Endothelial cell of umbilical vein (primary cell): ENCODE measurements at regions not wholly inside any gene's neighbourhood (a gene's known extent, or its start where the extent isn't known, plus 50 kb on each side); places are given as distances from the start of the nearest gene placed in this dataset.

Experiments
- BruUV-seq: library from RNA; stranded (reverse); fragments of 400-500 nt; replicated peaks from 2 replicates; lab custom pipeline; 2021; lab: Mats Ljungman, UMichigan
- CTCF ChIA-PET: fragments of 300-600, 350-600 bp; sonication (Branson Sonifier 250); formaldehyde crosslinking; loops from one replicate; lab custom pipeline; 2021; ENCODE audit warnings: antibody characterized with exemption, inconsistent platforms; lab: Charles Lee
- POLR2A ChIA-PET: fragments of 300-600, 350-600 bp; sonication (Branson Sonifier 250); formaldehyde crosslinking; loops from one replicate; lab custom pipeline; 2021; ENCODE audit warnings: antibody characterized with exemption, inconsistent platforms; lab: Charles Lee
- DNase-seq: peaks from one replicate; pipeline ENCODE4 v3.0.0-alpha.2; 2011; ENCODE audit warnings: low read depth, low spot score
- FAIRE-seq: peaks from 2 replicates; lab custom pipeline; 2011; peaks lifted over from hg19 to GRCh38; lab: Jason Lieb, UNC
- H2AFZ ChIP-seq: 2 replicates; pipeline ENCODE4 v1.6.0; 2012; ENCODE audit warnings: low read depth, low read length, control low read depth, inconsistent platforms
- H3K27ac ChIP-seq: 2 replicates; pipeline ENCODE4 v1.5.1; 2011; ENCODE audit warnings: low read depth, mild to moderate bottlenecking, control low read depth, low read length, moderate library complexity; ENCODE audit not compliant: insufficient read depth
- H3K27me3 ChIP-seq, 2 experiments: 2 replicates each; pipeline versions ENCODE4 v1.6.0 to v1.6.1; 2011; ENCODE audit warnings: low read length in 2 of 2, mixed read lengths in 1 of 2; ENCODE audit not compliant: control insufficient read depth in 2 of 2, insufficient read depth in 2 of 2
- H3K36me3 ChIP-seq, 2 experiments: 2 replicates in 1 of 2; 3 replicates in 1 of 2; pipeline ENCODE4 v1.5.1; 2011; ENCODE audit warnings: low read length in 2 of 2, mild to moderate bottlenecking in 1 of 2, moderate library complexity in 1 of 2; ENCODE audit not compliant: control insufficient read depth in 2 of 2, insufficient read depth in 2 of 2; ENCODE audit errors: extremely low read depth in 1 of 2
- H3K4me1 ChIP-seq: 3 replicates; pipeline ENCODE4 v1.5.1; 2011; ENCODE audit warnings: mild to moderate bottlenecking, low read length; ENCODE audit not compliant: control insufficient read depth, insufficient read depth; ENCODE audit errors: extremely low read depth
- H3K4me2 ChIP-seq: 2 replicates; pipeline ENCODE4 v1.6.1; 2011; ENCODE audit warnings: low read length, control low read depth, mixed read lengths; ENCODE audit not compliant: insufficient read depth
- H3K4me3 ChIP-seq, 3 experiments: fragments of 200-600 bp in 1 of 3; sonication (generic), shearing (Covaris generic) in 1 of 3; replicated peaks in 1 of 3; 2 replicates each; pipeline ENCODE4 v1.5.1; 2011 to 2016; ENCODE audit warnings: control low read depth in 3 of 3, low read length in 3 of 3, mild to moderate bottlenecking in 2 of 3, inconsistent platforms in 1 of 3, low read depth in 1 of 3, moderate library complexity in 1 of 3; ENCODE audit not compliant: insufficient read depth in 1 of 3
- H3K79me2 ChIP-seq: 2 replicates; pipeline ENCODE4 v1.6.0; 2012; ENCODE audit warnings: low read length, inconsistent platforms; ENCODE audit not compliant: control insufficient read depth, insufficient read depth
- H3K9ac ChIP-seq: replicated peaks from 2 replicates; pipeline ENCODE3; 2011; ENCODE audit warnings: low read length, control low read depth; ENCODE audit not compliant: insufficient read depth; ENCODE audit errors: extremely low read depth
- H3K9me1 ChIP-seq: replicated peaks from 3 replicates; pipeline ENCODE4 v1.6.0; 2011; ENCODE audit warnings: mild to moderate bottlenecking, low read length; ENCODE audit not compliant: control insufficient read depth, insufficient read depth; ENCODE audit errors: extremely low read depth
- H3K9me3 ChIP-seq: replicated peaks from 2 replicates; pipeline ENCODE4 v1.5.1; 2012; ENCODE audit warnings: low read length, inconsistent platforms; ENCODE audit not compliant: control insufficient read depth, insufficient read depth
- H4K20me1 ChIP-seq: replicated peaks from 2 replicates; pipeline ENCODE3; 2011; ENCODE audit warnings: mild to moderate bottlenecking, low read length; ENCODE audit not compliant: control insufficient read depth, insufficient read depth; ENCODE audit errors: extremely low read depth
- CTCF ChIP-seq, 2 donors: IDR thresholded peaks; 1 replicate in 1 of 2; 2 replicates in 1 of 2; pipeline ENCODE4 v1.5.1; 2011; ENCODE audit warnings: low read length in 2 of 2, mild to moderate bottlenecking in 2 of 2, moderate library complexity in 2 of 2, control low read depth in 1 of 2, inconsistent platforms in 1 of 2, low read depth in 1 of 2; ENCODE audit not compliant: insufficient read depth in 1 of 2; ENCODE audit errors: extremely low read depth in 1 of 2
- EZH2 ChIP-seq: IDR thresholded peaks from 2 replicates; pipeline ENCODE4 v1.6.1; 2012; ENCODE audit warnings: borderline replicate concordance, low read depth, mild to moderate bottlenecking, moderate library complexity, low read length, inconsistent platforms; ENCODE audit not compliant: severe bottlenecking
- FOS ChIP-seq: IDR thresholded peaks from 2 replicates; pipeline ENCODE4 v1.6.1; 2011; ENCODE audit warnings: mild to moderate bottlenecking, low read length, moderate library complexity, borderline replicate concordance; ENCODE audit not compliant: insufficient read depth
- GATA2 ChIP-seq: IDR thresholded peaks from 2 replicates; pipeline ENCODE4 v1.7.0; 2011; ENCODE audit warnings: low read depth, mild to moderate bottlenecking, moderate library complexity, mixed read lengths, low read length; ENCODE audit not compliant: insufficient read length, insufficient read depth
- JUN ChIP-seq: IDR thresholded peaks from 2 replicates; pipeline ENCODE4 v1.6.1; 2011; ENCODE audit warnings: borderline replicate concordance, low read depth; ENCODE audit not compliant: insufficient read length, insufficient read depth
- MAX ChIP-seq: IDR thresholded peaks from 2 replicates; pipeline ENCODE4 v1.6.1; 2011; ENCODE audit not compliant: insufficient read depth, insufficient read length
- MYC ChIP-seq: IDR thresholded peaks from one replicate; pipeline ENCODE4 v1.6.1; 2011; ENCODE audit warnings: mild to moderate bottlenecking, low read depth, low read length
- POLR2A ChIP-seq: IDR thresholded peaks from 2 replicates; pipeline ENCODE4 v1.6.1; 2012; ENCODE audit warnings: low read depth, mild to moderate bottlenecking, control low read depth, low read length
- POLR2AphosphoS5 ChIP-seq: IDR thresholded peaks from 2 replicates; pipeline ENCODE4 v1.6.1; 2012; ENCODE audit warnings: low read depth, mild to moderate bottlenecking, control low read depth, low read length, moderate library complexity; ENCODE audit not compliant: insufficient read depth
- dilution Hi-C: fragments of 300-500 bp; cut with MboI; formaldehyde crosslinking; loops from one replicate; pipeline ENCODE4 v1.15.0; 2019; ENCODE audit warnings: low sequenced_read_pairs; ENCODE audit not compliant: extremely low pct_ligation_motif_present
- intact Hi-C: fragments of 100-400 bp; cut with micrococcal nuclease; formaldehyde crosslinking; loops from one replicate; pipeline ENCODE4 v1.10.0; 2022

- POLR2A ChIA-PET = no interaction called here
- Histone ChIP-seq H3K9me1 (no peaks in the 10 kb centered on the region), H3K79me2 (no peaks in the 10 kb centered on the region), H3K4me2 (no peak overlapping the region), H3K9me3 (no peaks in the 10 kb centered on the region), H3K9ac (no peak overlapping the region), H3K4me1 (peaks cover 3% of the 10 kb centered on the region), H3K4me3 (no peak overlapping the region), H2AFZ (no peak overlapping the region), H3K27me3 (no peaks in the 10 kb centered on the region), H3K36me3 (no peaks in the 10 kb centered on the region), H4K20me1 (no peaks in the 10 kb centered on the region), H3K27ac (no peak overlapping the region)
- no TSS peak for BruUV-seq
- TF ChIP-seq CTCF (IDR thresholded peaks at IDR 0.05; ENCODE audit: extremely low read depth in 1 of 2, insufficient read depth in 1 of 2, low read depth in 1 of 2, low read length in 2 of 2) (no peak), JUN (no peak), POLR2A (no peak), MYC (no peak), EZH2 (no peak), GATA2 (no peak), POLR2AphosphoS5 (no peak), MAX (no peak), FOS (no peak)
- DNase-seq (no peak), FAIRE-seq (no peak)
- CTCF ChIA-PET = no interaction called here
- dilution Hi-C loops (no loop called here), intact Hi-C loops (no loop called here)
Observed at GRCh38 chr5:57804505-57804904, 321.9 kb upstream of the ACTBL2 start.
